Ishikawa (cell line): ENCODE measurements at regions not wholly inside any gene's neighbourhood (a gene's known extent, or its start where the extent isn't known, plus 50 kb on each side); places are given as distances from the start of the nearest gene placed in this dataset.

Source experiments
- CEBPB ChIP-seq: IDR thresholded peaks from 2 replicates; pipeline ENCODE4 v1.6.1; 2012
- CREB1 ChIP-seq: IDR thresholded peaks from 2 replicates; pipeline ENCODE4 v1.6.1; 2012; ENCODE audit warnings: low read depth
- EGR1 ChIP-seq: IDR thresholded peaks from 2 replicates; pipeline ENCODE4 v1.6.1; 2012
- EP300 ChIP-seq: IDR thresholded peaks from 2 replicates; pipeline ENCODE4 v1.6.1; 2012; ENCODE audit warnings: borderline replicate concordance
- FOXM1 ChIP-seq: IDR thresholded peaks from 2 replicates; pipeline ENCODE4 v1.6.1; 2012; ENCODE audit warnings: low read depth, borderline replicate concordance
- NFIC ChIP-seq: IDR thresholded peaks from 2 replicates; pipeline ENCODE4 v1.6.1; 2012
- RAD21 ChIP-seq: IDR thresholded peaks from 2 replicates; pipeline ENCODE4 v1.6.1; 2012; ENCODE audit warnings: low read depth
- TAF1 ChIP-seq: IDR thresholded peaks from 2 replicates; pipeline ENCODE4 v1.6.1; 2012; ENCODE audit warnings: low read depth, mild to moderate bottlenecking
- TCF12 ChIP-seq: IDR thresholded peaks from 2 replicates; pipeline ENCODE4 v1.6.1; 2012; ENCODE audit warnings: low read depth
- TEAD4 ChIP-seq: IDR thresholded peaks from 2 replicates; pipeline ENCODE4 v1.6.1; 2012
- YY1 ChIP-seq: IDR thresholded peaks from 2 replicates; pipeline ENCODE4 v1.6.1; 2012; ENCODE audit warnings: low read depth
- ZBTB7A ChIP-seq: IDR thresholded peaks from 2 replicates; pipeline ENCODE4 v1.6.1; 2012; ENCODE audit warnings: low read depth
- TF ChIP-seq, protein P1 (sequence below): IDR thresholded peaks from 2 replicates; pipeline ENCODE4 v1.6.1; 2012
- TF ChIP-seq, protein P2 (sequence below): IDR thresholded peaks from 2 replicates; pipeline ENCODE4 v1.6.1; 2012
- TF ChIP-seq, protein P3 (sequence below): IDR thresholded peaks from 2 replicates; pipeline ENCODE4 v1.6.1; 2012; ENCODE audit warnings: low read depth, mild to moderate bottlenecking

DNA sequence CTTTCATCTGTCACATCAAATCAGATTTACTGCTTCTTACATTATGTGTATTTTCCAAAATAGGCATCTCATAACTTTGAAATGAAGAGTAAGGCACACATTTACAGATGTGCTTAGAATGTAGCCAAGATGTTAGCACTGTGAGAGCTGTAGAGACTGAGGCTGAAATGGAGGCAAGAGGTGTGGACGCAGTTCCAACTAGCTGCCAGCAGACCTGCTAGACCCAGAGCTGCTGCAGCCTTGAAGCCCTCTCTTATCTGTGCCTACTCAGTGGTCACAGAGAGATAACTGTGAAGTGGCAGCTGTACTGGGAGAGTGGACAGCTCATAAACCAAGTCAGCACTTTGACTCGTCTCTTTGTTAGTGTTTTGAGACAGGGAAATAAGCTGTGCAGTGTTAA is 470.9 kb downstream of the CCER1 start:
- TF ChIP-seq FOXM1 (no peak), ZBTB7A (no peak)

DNA sequence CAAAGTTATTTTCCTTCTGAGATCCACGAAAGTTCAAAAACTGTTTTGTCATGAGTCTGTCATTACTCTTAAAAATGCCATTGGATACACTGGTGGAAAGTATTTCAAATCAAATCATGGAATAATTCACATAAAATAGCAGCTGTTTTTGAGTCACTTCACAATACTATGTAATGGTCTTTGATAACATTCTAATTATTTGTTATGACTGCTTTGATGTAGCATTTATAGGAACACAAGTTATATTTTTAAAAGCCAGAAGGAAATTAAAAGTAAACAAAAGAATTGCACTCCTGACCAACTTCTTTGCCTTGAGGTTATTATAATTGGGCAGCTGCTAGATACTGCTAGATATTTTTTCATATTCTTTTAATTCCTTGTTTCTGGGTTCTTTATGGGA is 473.2 kb downstream of the CCER1 start:
- TF ChIP-seq ZBTB7A (no peak), TEAD4 (no peak), RAD21 (no peak), NFIC (no peak), TCF12 (no peak), EP300 (no peak)
- TF ChIP-seq, protein P1, sequence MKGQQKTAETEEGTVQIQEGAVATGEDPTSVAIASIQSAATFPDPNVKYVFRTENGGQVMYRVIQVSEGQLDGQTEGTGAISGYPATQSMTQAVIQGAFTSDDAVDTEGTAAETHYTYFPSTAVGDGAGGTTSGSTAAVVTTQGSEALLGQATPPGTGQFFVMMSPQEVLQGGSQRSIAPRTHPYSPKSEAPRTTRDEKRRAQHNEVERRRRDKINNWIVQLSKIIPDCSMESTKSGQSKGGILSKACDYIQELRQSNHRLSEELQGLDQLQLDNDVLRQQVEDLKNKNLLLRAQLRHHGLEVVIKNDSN, result no peak
- TF ChIP-seq, protein P2, sequence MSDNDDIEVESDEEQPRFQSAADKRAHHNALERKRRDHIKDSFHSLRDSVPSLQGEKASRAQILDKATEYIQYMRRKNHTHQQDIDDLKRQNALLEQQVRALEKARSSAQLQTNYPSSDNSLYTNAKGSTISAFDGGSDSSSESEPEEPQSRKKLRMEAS, result no peak
- TF ChIP-seq, protein P3, sequence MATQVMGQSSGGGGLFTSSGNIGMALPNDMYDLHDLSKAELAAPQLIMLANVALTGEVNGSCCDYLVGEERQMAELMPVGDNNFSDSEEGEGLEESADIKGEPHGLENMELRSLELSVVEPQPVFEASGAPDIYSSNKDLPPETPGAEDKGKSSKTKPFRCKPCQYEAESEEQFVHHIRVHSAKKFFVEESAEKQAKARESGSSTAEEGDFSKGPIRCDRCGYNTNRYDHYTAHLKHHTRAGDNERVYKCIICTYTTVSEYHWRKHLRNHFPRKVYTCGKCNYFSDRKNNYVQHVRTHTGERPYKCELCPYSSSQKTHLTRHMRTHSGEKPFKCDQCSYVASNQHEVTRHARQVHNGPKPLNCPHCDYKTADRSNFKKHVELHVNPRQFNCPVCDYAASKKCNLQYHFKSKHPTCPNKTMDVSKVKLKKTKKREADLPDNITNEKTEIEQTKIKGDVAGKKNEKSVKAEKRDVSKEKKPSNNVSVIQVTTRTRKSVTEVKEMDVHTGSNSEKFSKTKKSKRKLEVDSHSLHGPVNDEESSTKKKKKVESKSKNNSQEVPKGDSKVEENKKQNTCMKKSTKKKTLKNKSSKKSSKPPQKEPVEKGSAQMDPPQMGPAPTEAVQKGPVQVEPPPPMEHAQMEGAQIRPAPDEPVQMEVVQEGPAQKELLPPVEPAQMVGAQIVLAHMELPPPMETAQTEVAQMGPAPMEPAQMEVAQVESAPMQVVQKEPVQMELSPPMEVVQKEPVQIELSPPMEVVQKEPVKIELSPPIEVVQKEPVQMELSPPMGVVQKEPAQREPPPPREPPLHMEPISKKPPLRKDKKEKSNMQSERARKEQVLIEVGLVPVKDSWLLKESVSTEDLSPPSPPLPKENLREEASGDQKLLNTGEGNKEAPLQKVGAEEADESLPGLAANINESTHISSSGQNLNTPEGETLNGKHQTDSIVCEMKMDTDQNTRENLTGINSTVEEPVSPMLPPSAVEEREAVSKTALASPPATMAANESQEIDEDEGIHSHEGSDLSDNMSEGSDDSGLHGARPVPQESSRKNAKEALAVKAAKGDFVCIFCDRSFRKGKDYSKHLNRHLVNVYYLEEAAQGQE, result no peak

DNA sequence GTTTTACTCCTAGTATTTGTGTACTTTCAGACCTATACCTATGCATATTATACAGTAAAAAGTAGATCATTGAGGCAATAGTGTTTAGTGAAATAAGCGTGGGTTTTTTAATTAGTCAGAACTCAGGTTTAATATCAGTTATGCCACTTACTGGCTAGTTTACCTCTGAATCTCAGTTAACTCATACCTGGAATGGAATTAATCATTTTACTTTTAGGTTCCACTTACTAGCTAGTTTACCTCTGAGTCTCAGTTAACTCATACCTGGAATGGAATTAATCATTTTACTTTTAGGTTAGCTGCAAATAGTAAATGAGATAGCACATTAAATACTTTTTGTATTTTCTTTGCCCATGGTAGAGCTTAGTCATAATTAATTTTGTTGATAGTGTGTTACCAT is 475.7 kb downstream of the CCER1 start:
- TF ChIP-seq TCF12 (no peak), ZBTB7A (no peak), EGR1 (no peak), CEBPB (no peak), RAD21 (no peak), CREB1 (no peak), YY1 (no peak), TEAD4 (no peak), NFIC (no peak), TAF1 (no peak), FOXM1 (no peak), EP300 (no peak)
- TF ChIP-seq, protein P3, result no peak
- TF ChIP-seq, protein P2, result no peak
- TF ChIP-seq, protein P1, result no peak

DNA sequence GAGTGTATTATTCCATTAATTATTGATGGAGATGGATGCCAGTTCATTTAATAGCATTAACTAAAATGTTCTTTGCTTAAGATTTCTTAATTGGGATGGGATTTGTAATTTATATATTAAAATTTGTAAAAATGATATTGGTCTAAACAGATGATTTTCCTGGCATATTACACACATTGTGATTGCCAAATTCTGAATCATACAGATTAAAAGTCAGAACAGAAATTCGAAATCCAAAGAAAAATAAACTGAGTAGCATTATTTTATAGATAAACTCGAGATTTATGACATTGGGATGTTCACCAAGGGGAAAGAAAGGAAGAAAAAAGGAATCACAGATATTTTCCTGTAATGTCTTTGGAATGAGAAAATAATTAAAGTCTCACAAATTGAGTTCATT is 481.1 kb downstream of the CCER1 start:
- TF ChIP-seq CREB1, result no peak
- no peak for TF ChIP-seq ZBTB7A
- TF ChIP-seq EP300, result no peak
- TF ChIP-seq NFIC, result no peak
- no peak for TF ChIP-seq YY1
- TF ChIP-seq CEBPB, result no peak
- TF ChIP-seq TAF1, result no peak

DNA sequence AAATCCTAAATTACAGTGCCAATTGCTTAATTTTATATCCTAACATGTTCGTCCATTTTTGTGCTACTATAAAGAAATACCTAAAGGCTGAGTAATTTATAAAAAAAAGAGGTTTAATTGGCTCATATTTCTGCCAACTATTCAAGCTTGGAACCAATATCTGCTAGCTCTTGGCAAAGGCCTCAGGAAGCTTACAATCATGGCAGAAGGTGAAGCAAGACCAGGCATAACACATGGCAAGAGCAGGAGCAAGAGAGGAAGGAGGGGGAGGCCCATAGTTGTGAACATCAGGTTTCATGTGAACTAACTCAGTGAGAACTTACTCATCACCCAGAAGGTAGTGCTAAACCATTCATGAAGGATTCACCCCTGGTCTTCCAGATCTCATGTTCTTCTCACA is 494.3 kb downstream of the CCER1 start:
- TF ChIP-seq FOXM1, result no peak
- no peak for TF ChIP-seq CREB1
- no peak for TF ChIP-seq NFIC
- TF ChIP-seq, protein P3, result no peak
- no peak for TF ChIP-seq YY1
- TF ChIP-seq, protein P2, result no peak
- TF ChIP-seq CEBPB, result no peak
- no peak for TF ChIP-seq EGR1
- TF ChIP-seq, protein P1, result no peak
- no peak for TF ChIP-seq TEAD4
- no peak for TF ChIP-seq RAD21
